PC-3 (cell line): ENCODE measurements at regions not wholly inside any gene's neighbourhood (a gene's known extent, or its start where the extent isn't known, plus 50 kb on each side); places are given as distances from the start of the nearest gene placed in this dataset.

Source experiments
- EZH2 ChIP-seq: fragments of 300-600 bp; sonication (generic); IDR thresholded peaks from one replicate; pipeline ENCODE4 v1.6.1; 2017; ENCODE audit warnings: antibody characterized with exemption, mild to moderate bottlenecking, low read length; ENCODE audit not compliant: unreplicated experiment
- TF ChIP-seq, protein P1 (sequence below): fragments of 300-600 bp; sonication (generic); conservative IDR thresholded peaks from 2 replicates; pipeline ENCODE4 v1.5.1; 2017; ENCODE audit warnings: antibody characterized with exemption, low read depth, mild to moderate bottlenecking, low read length

DNA sequence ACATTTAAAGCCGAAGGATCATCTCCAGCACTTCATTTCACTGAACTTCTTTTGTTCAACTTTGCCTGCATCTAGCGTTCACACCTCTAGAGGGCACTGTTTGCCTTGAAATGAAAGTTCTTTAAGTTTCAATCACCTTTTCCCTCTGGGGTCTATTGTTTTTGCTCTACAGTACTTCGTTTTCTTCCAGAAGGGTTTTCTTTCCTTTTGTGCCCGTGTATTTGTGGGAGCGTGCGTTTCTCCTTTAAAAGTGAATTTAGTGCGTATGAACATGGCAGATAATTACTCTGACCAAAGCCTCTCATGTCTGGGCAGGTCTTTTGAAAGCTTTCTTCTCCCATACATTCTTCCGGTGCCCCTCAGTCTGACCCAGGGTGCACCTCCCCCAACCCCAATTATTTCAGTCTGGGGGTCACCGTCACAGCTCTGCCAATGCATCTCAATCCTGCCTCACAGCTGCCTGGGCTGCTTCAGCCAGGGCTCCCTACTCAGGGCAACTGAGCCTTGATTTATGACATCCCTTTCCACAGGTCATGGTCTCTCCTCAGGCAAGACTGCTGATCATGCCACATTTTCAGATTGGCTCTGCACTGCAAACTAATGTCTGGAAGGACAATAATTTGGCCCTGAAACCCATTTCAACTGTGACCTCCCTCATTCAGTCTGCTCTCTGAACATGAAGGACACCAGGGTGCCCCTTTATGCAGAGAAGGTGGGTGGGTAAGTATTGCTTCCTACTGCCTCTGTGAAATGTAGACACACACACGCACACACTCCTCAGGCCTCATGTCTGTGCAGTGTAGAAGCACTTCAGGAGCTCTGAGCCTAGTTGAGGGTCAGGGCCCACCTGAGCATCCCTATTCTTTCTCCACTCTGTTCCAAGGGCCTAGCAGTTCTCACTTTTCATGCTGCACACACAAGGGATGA is 88.6 kb downstream of the NUF2 start:
- TF ChIP-seq, protein P1, sequence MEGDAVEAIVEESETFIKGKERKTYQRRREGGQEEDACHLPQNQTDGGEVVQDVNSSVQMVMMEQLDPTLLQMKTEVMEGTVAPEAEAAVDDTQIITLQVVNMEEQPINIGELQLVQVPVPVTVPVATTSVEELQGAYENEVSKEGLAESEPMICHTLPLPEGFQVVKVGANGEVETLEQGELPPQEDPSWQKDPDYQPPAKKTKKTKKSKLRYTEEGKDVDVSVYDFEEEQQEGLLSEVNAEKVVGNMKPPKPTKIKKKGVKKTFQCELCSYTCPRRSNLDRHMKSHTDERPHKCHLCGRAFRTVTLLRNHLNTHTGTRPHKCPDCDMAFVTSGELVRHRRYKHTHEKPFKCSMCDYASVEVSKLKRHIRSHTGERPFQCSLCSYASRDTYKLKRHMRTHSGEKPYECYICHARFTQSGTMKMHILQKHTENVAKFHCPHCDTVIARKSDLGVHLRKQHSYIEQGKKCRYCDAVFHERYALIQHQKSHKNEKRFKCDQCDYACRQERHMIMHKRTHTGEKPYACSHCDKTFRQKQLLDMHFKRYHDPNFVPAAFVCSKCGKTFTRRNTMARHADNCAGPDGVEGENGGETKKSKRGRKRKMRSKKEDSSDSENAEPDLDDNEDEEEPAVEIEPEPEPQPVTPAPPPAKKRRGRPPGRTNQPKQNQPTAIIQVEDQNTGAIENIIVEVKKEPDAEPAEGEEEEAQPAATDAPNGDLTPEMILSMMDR, result peak; percentile 97
- no peak for TF ChIP-seq EZH2
